ENCODE measurements at regions not wholly inside any gene's neighbourhood (a gene's known extent, or its start where the extent isn't known, plus 50 kb on each side); places are given as distances from the start of the nearest gene placed in this dataset.

GRCh38 chr2:21443494-21444105 is 319.8 kb downstream of the TDRD15 start:
- Histone ChIP-seq H2AFZ (ENCODE audit: low read length) (no peak overlapping the region), H3K27ac (ENCODE audit: extremely low read length, insufficient read depth, low read length) (no peak overlapping the region), H4K20me1 (ENCODE audit: insufficient read depth, low read length) (no peaks in the 10 kb centered on the region), H3K9me3 (ENCODE audit: low read length) (no peaks in the 10 kb centered on the region), H3K79me2 (ENCODE audit: insufficient read depth, low read length) (no peaks in the 10 kb centered on the region), H3K4me2 (ENCODE audit: low read depth, low read length) (no peak overlapping the region), H3K27me3 (ENCODE audit: control insufficient read depth in 1 of 2, insufficient read depth in 2 of 2, low read length in 2 of 2) (no peaks in the 10 kb centered on the region; a peak in 1 of 5 replicates), H3K36me3 (replicated peaks in 1 of 2; ENCODE audit: control insufficient read depth in 1 of 2, insufficient read depth in 2 of 2, low read length in 2 of 2) (no peaks in the 10 kb centered on the region), H3K4me1 (ENCODE audit: insufficient read depth, low read length) (no peaks in the 10 kb centered on the region), H3K4me3 (replicated peaks in 1 of 3; ENCODE audit: insufficient read depth in 1 of 3, low read depth in 2 of 3, low read length in 3 of 3) (no peak overlapping the region), H3K9ac (ENCODE audit: insufficient read depth, low read depth, low read length) (no peak overlapping the region)
- POLR2A ChIA-PET = no interaction called here
- BruUV-seq (replicated peaks) = no TSS peak
- in situ Hi-C loops (cut with HindIII; ENCODE audit: extremely low pct_ligation_motif_present, low pct_unique_long_range_greater_than_20kb) = no loop called here
- ATAC-seq (peak; percentile 46; the same call in 2 of the 3 replicates), FAIRE-seq (no peak), DNase-seq (ENCODE audit: low spot score) (no peak)
- intact Hi-C loops (cut with micrococcal nuclease; ENCODE audit: unreplicated experiment) = no loop called here
- TF ChIP-seq ZNF18 (CRISPR knock-in tag; IDR thresholded peaks at IDR 0.05; ENCODE audit: insufficient replicate concordance) (no peak), ZNF75D (CRISPR knock-in tag; IDR thresholded peaks at IDR 0.05; ENCODE audit: borderline replicate concordance) (no peak), GMEB1 (CRISPR knock-in tag; IDR thresholded peaks at IDR 0.05; ENCODE audit: borderline replicate concordance) (no peak), KIAA2018 (CRISPR knock-in tag; IDR thresholded peaks at IDR 0.05; ENCODE audit: borderline replicate concordance) (no peak), USF2 (IDR thresholded peaks at IDR 0.05; ENCODE audit: low read depth, low read length) (no peak), USF2 (CRISPR knock-in tag; IDR thresholded peaks at IDR 0.05; ENCODE audit: borderline replicate concordance) (no peak), PATZ1 (CRISPR knock-in tag; IDR thresholded peaks at IDR 0.05) (no peak)
- WGBS (ENCODE audit: low lambda C conversion rate) = 5% methylated on average over 5 of the region's 5 CpGs
- CTCF ChIA-PET (ENCODE audit: low intra/inter-chr PET ratio, low total read pairs) = no interaction called here

Measured in HepG2 (cell line).